Head of caudate nucleus (tissue), 42 donors: ENCODE measurements at regions not wholly inside any gene's neighbourhood (a gene's known extent, or its start where the extent isn't known, plus 50 kb on each side); places are given as distances from the start of the nearest gene placed in this dataset.
"Not testable (repeated sequence)": the region's sequence is repeated elsewhere in the genome, so short reads cannot be mapped to it uniquely, and the experiment has no call there.

Source experiments
- DNase-seq, 42 donors: peaks; one replicate each; pipeline versions ENCODE4 v3.0.0 to v3.0.0-alpha.2; 2020 to 2021; ENCODE audit warnings: mixed read lengths in 7 of 42
- intact Hi-C: fragments of 100-400 bp; cut with DNase I; formaldehyde crosslinking; loops from one replicate; pipeline ENCODE4 v1.15.0; 2022

- intact Hi-C loops, result no loop called here
- DNase-seq, result no peak
Observed at GRCh38 chr10:71010730-71011129, 122.4 kb upstream of the PCBD1 start.

- no peak for DNase-seq
- intact Hi-C loops, result no loop called here
Observed at GRCh38 chr10:71011141-71011540, 122.8 kb upstream of the PCBD1 start.

DNA sequence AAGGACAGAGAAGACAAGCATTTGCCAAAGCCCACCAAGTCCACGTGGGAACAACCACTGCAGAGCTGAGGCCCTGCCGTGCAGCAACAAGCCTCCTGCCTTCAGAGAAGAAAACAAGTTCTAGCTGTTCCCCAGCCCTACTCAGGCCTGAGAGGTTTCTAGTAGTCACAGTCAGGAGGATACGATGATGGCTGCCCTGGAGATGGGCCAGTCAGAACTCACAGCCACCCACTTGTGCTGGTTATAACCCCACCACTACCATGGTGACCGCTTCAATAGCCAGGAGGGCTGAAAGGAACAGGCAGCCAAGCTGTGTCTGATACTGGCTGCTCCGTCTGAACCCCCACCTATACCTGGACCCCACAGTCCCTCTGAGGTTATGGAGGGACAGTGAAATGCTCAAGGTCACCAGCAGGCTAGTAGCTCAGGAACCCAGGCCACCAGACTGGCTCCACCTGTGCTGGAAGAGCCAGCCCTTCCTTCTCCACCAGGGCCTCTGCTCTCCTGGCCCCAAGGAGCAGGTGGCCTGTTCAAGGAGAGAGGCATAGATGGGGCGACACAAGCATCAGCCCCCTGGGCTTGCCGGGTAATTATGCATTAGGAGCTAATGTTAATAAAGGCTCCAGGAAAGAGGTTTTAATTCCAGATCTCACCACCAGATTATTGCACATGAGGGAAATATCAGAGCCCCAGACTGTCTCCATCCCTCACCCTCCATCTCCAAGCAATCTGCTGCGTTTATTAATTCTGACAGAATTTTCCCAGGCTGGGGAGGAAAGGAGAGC is 125.8 kb upstream of the PCBD1 start:
- intact Hi-C loops, result no loop called here
- no peak for DNase-seq

DNA sequence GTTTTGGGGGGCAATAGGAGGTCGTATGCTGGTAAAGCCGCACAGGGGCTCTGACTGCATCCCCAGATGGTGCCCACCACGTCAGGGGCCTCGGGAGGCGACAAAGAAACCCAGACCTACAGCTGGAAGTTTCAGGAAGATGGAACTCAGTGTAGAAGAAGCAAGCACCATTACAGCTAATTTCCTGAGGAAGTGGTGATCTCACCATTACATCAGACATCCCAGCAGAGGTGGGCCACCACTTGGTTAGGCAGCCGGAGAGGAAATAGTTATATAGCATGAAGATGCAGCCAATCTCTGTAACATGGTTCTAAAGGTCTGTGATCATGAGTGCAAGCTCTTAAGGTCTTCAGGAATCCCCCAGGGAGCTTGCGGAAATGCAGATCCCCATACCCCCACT is 127.3 kb upstream of the PCBD1 start:
- intact Hi-C loops, result no loop called here
- no peak for DNase-seq

- intact Hi-C loops, DNase-seq: not testable (repeated sequence)
Observed at GRCh38 chr10:71020061-71020460, 131.7 kb upstream of the PCBD1 start.

DNA sequence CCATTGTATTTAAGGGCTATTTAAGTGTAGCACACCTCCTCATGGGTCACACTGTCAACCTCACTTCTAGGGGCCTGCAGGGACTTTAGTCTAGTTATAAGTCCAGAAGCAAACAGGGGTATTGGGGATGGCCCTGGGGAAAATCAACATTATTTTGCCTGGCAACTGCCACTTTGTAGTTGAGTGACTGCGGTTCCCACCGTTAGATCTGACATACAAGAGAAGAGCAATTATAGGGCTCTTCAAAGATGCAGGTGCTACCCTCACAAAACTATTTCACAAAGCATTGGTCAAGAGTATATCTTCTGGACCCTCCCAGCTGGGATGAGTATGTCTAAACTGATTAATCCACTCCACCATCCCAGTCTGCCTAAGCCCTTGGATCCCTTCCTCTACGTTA is 133.0 kb upstream of the PCBD1 start:
- intact Hi-C loops, result no loop called here
- no peak for DNase-seq

GRCh38 chr10:71023704-71024283 is 135.4 kb upstream of the PCBD1 start:
- DNase-seq, result no peak
- intact Hi-C loops, result no loop called here

GRCh38 chr10:71024490-71024889 is 136.1 kb upstream of the PCBD1 start:
- no peak for DNase-seq
- intact Hi-C loops, result no loop called here

- intact Hi-C loops, result no loop called here
- DNase-seq, result no peak
Observed at GRCh38 chr10:71025535-71025934, 137.2 kb upstream of the PCBD1 start.

GRCh38 chr10:71028066-71028465 is 139.7 kb upstream of the PCBD1 start:
- no peak for DNase-seq
- intact Hi-C loops, result no loop called here

DNA sequence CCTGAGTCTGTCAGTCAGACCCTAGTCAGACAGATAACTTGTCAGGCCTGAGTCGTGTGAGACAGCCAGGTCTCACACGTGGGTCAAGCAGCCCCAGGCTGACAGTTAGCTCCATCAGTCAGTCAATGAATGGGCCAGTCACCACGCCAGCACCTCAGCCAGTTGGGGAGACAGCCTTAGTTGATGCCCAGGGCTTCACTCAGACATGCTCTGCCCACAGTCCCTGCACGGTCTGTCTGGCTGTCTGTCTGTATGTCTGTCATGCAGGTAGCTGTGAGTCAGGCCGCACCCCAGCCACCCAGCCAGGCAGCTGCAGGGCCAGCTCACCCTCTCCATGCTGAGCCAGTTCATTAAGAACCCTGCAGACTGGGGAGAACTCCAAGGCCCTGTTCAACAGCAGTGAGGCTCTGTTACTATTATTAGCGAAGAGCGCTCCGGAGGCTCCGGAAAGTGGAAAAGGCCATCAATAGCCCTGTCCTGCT is 141.1 kb upstream of the PCBD1 start:
- DNase-seq, result no peak
- intact Hi-C loops, result no loop called here

GRCh38 chr10:71029907-71030306 is 141.5 kb upstream of the PCBD1 start:
- intact Hi-C loops, result no loop called here
- DNase-seq, result no peak

DNA sequence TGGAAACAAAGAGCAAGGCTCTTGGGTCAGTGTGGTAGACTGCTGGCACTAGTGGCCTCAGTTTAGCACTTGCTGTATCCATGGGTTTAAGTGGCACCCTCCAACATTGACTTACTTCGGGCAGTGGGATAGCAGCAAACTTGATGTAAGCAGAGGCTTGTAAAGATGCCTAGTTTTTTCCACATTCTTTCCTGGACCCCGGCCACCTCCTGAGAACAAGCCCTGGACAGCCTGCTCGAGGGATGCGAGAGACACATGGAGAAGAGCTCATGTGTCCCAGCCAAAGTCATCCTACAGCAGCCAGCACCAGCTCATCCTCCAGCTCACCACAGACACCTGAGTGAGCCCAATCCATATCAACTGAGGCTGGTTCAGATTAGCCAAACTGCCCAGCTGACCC is 142.7 kb upstream of the PCBD1 start:
- intact Hi-C loops, result no loop called here
- no peak for DNase-seq

- intact Hi-C loops, result no loop called here
- DNase-seq, result no peak
Observed at GRCh38 chr10:71031603-71032002, 143.2 kb upstream of the PCBD1 start.

GRCh38 chr10:71032887-71033286 is 144.5 kb upstream of the PCBD1 start:
- DNase-seq, result no peak
- intact Hi-C loops, result no loop called here

GRCh38 chr10:71033396-71033980 is 145.1 kb upstream of the PCBD1 start:
- DNase-seq, result no peak

DNA sequence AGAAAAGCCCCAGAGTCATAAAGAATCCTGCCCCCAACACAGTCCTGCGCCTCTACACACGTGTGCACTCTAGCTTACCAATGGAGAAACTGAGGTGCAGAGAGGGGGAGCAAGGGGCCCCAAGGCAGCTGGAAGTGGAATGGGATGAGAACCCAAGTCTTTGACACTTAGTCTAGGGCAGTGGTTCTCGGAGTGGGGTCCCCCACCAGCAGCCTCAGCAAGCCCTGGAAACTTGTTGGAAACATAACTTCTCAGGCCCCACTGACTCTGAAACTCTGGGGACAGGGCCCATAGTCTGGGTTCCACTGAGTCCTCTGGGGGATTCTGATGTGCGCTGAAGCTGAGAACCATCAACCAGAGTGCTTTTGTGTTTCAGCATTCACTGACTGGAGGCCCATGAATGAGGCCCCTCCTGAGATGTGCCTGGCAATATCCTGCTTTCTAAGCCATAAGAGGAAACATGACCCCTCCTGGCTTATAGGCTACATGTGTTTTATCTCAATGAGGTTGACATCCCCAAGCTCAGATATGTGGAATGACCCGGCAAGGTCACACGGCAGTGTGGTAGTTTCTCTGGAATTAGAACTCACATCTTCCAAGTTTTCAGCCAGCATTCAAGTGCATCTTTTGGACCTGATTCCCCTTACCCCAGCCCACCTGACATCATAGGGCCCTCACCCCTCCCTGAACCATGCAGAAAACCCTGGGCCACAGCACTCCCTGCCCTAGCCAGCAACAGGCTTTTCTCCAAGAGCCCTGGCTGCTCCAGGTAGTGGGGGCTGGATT is 147.3 kb upstream of the PCBD1 start:
- DNase-seq, result no peak
- intact Hi-C loops, result no loop called here

More at GRCh38 chr10:71033396-71033980, 145.1 kb upstream of the PCBD1 start:
- intact Hi-C loops, result no loop called here

DNA sequence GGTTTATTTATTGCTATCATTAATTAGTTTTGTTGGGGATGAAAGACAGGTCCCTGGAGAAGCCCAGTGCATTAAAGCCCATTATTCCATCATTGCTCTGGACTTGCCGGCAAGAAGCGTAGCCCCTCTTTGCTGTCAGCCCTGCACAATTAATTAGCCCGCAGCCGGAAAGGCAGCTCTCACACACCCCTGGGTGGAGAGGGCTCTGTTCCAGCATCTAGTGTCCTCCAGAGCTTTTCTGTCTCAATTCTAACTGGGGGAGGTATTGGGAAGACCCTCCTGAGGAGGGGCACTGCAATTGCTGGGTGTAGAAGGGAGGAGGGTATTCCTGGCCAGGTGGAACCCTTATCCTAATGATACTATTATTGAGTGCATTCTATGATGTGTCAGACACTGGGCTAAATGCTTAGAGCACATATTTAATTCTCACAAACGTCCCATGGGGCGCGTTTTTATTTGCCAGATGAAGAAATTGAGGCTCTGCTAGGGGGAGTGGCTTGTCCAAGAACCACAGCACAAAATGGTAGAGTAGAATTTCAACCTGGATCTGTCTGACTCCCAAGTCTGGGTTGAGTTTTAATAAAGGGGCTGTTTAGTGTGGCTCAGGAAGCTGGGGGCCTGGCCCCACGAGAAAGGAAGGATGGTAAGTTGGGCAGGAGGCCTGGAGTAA is 148.1 kb upstream of the PCBD1 start:
- no peak for DNase-seq
- intact Hi-C loops, result no loop called here

- intact Hi-C loops, result no loop called here
- no peak for DNase-seq
Observed at GRCh38 chr10:71038091-71038633, 149.8 kb upstream of the PCBD1 start.
